DND-41 (cell line): ENCODE measurements at regions not wholly inside any gene's neighbourhood (a gene's known extent, or its start where the extent isn't known, plus 50 kb on each side); places are given as distances from the start of the nearest gene placed in this dataset.

Source experiments
- EZH2 ChIP-seq: IDR thresholded peaks from 3 replicates; pipeline ENCODE4 v1.6.1; 2012; ENCODE audit warnings: borderline replicate concordance, low read depth, mild to moderate bottlenecking, moderate library complexity, low read length, inconsistent platforms; ENCODE audit not compliant: severe bottlenecking
- TF ChIP-seq, protein P1 (sequence below): IDR thresholded peaks from 2 replicates; pipeline ENCODE4 v1.5.1; 2012; ENCODE audit warnings: borderline replicate concordance, low read length, moderate library complexity, mild to moderate bottlenecking; ENCODE audit not compliant: poor library complexity, severe bottlenecking; ENCODE audit errors: extremely low read depth

GRCh38 chr10:106083572-106083971 lies 1080.9 kb downstream of the SORCS1 start:
- TF ChIP-seq, protein P1, sequence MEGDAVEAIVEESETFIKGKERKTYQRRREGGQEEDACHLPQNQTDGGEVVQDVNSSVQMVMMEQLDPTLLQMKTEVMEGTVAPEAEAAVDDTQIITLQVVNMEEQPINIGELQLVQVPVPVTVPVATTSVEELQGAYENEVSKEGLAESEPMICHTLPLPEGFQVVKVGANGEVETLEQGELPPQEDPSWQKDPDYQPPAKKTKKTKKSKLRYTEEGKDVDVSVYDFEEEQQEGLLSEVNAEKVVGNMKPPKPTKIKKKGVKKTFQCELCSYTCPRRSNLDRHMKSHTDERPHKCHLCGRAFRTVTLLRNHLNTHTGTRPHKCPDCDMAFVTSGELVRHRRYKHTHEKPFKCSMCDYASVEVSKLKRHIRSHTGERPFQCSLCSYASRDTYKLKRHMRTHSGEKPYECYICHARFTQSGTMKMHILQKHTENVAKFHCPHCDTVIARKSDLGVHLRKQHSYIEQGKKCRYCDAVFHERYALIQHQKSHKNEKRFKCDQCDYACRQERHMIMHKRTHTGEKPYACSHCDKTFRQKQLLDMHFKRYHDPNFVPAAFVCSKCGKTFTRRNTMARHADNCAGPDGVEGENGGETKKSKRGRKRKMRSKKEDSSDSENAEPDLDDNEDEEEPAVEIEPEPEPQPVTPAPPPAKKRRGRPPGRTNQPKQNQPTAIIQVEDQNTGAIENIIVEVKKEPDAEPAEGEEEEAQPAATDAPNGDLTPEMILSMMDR: no peak
- TF ChIP-seq EZH2: no peak
